GM19351 (cell line): ENCODE measurements at regions not wholly inside any gene's neighbourhood (a gene's known extent, or its start where the extent isn't known, plus 50 kb on each side); places are given as distances from the start of the nearest gene placed in this dataset.

ENCODE experiments used
- ATAC-seq: cut with Tn5 transposase; IDR thresholded peaks from one replicate; pipeline ENCODE4 v1.9.1; 2021; ENCODE audit warnings: mild to moderate bottlenecking, moderate library complexity; ENCODE audit not compliant: unreplicated experiment

- no peak for ATAC-seq
Measured at GRCh38 chr20:12264711-12265110, 347.0 kb downstream of the BTBD3 start.

- ATAC-seq: no peak
Measured at GRCh38 chr20:12265662-12266061, 348.0 kb downstream of the BTBD3 start.

GRCh38 chr20:12269579-12269978, 351.9 kb downstream of the BTBD3 start:
- ATAC-seq: no peak

- ATAC-seq: no peak
Measured at GRCh38 chr20:12270863-12271262, 353.2 kb downstream of the BTBD3 start.

- no peak for ATAC-seq
Measured at GRCh38 chr20:12276011-12276673, 358.4 kb downstream of the BTBD3 start.

- no peak for ATAC-seq
Measured at GRCh38 chr20:12287575-12287974, 369.9 kb downstream of the BTBD3 start.

GRCh38 chr20:12289465-12289864, 371.8 kb downstream of the BTBD3 start:
- no peak for ATAC-seq

GRCh38 chr20:12291386-12291785, 373.7 kb downstream of the BTBD3 start:
- ATAC-seq: no peak

GRCh38 chr20:12293900-12294299, 376.2 kb downstream of the BTBD3 start:
- no peak for ATAC-seq

GRCh38 chr20:12294678-12295077, 377.0 kb downstream of the BTBD3 start:
- no peak for ATAC-seq

GRCh38 chr20:12305188-12305950, 387.7 kb downstream of the BTBD3 start:
- ATAC-seq: no peak

- ATAC-seq: no peak
Measured at GRCh38 chr20:12306107-12306506, 388.4 kb downstream of the BTBD3 start.

GRCh38 chr20:12311094-12311865, 393.6 kb downstream of the BTBD3 start:
- ATAC-seq: no peak

- ATAC-seq: no peak
Measured at GRCh38 chr20:12315652-12316051, 398.0 kb downstream of the BTBD3 start.

- ATAC-seq: no peak
Measured at GRCh38 chr20:12316794-12317193, 399.1 kb downstream of the BTBD3 start.

- ATAC-seq: no peak
Measured at GRCh38 chr20:12317433-12317832, 399.7 kb downstream of the BTBD3 start.

- no peak for ATAC-seq
Measured at GRCh38 chr20:12318043-12318442, 400.4 kb downstream of the BTBD3 start.

- ATAC-seq: no peak
Measured at GRCh38 chr20:12321736-12322135, 404.0 kb downstream of the BTBD3 start.

GRCh38 chr20:12327205-12327604, 409.5 kb downstream of the BTBD3 start:
- no peak for ATAC-seq

GRCh38 chr20:12331236-12331635, 413.5 kb downstream of the BTBD3 start:
- no peak for ATAC-seq

- no peak for ATAC-seq
Measured at GRCh38 chr20:12337601-12338000, 419.9 kb downstream of the BTBD3 start.

- ATAC-seq: no peak
Measured at GRCh38 chr20:12345978-12346377, 428.3 kb downstream of the BTBD3 start.
